ENCODE measurements at regions not wholly inside any gene's neighbourhood (a gene's known extent, or its start where the extent isn't known, plus 50 kb on each side); places are given as distances from the start of the nearest gene placed in this dataset.

- DNase-seq, result no peak
Observed at GRCh38 chr13:63092456-63092855, 1676.8 kb upstream of the PCDH20 start.

DNA sequence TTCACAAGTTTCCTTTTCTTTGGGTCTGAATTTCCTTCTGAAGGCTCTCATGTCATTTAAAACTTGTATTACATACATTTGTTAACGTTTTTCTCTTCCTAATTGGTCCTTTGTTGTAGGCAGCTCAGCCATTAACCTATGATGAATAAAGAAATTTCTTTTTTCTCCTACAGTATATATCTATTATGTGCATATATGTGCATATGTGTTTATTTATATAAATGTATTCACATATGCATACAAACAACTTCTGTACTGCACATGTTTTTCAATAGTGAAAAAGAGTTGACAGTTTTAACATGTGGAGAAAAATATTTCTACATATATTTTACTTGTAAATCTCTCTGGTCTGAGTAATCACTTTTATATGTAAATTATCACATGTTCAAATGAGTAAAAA, 1674.9 kb upstream of the PCDH20 start:
- no peak for DNase-seq

GRCh38 chr13:63088226-63088625, 1672.6 kb upstream of the PCDH20 start:
- no peak for DNase-seq

DNA sequence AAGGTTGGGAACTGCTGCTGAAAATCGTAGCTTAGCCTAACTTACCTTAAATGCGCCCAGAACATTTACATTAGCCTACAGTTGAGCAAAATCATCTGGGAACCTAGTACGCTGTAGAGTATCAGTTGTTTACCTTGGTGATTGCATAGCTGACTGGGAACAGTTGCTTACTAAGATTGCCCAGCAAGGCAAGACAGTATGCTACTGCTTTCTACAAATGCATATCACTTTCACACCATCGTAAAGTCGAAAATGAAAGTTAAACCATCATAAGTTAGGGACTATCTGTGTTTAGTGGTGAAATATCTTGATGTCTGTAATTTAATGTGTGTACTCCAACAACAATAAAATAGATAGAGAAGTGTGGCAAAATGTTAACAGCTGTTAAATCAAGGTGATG, 1670.6 kb upstream of the PCDH20 start:
- DNase-seq, result no peak

- DNase-seq, result no peak
Observed at GRCh38 chr13:63085851-63086250, 1670.2 kb upstream of the PCDH20 start.

GRCh38 chr13:63081400-63082014, 1665.9 kb upstream of the PCDH20 start:
- DNase-seq, result no peak

GRCh38 chr13:63075126-63075525, 1659.5 kb upstream of the PCDH20 start:
- DNase-seq, result no peak

GRCh38 chr13:63050287-63050686, 1634.6 kb upstream of the PCDH20 start:
- DNase-seq, result no peak

DNA sequence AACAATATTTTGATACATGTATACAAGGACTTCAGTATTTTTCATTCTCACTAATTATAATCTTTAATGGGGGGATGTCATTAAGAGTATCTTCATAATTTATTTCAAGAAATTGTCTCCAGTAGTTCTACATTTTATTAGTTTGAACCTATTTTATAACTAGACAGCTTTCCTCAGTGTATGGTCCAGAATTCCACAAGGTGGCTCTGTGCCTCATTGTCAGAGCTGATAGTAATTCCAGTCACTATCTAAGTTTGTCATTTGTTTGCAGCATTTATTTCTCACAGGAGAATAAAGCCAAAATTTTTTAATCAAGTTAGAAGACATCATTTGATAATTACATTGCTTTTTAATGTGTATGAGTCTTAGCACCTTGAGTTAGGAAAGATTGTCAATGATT, 1633.0 kb upstream of the PCDH20 start:
- DNase-seq, result no peak

GRCh38 chr13:63044589-63045313, 1629.1 kb upstream of the PCDH20 start:
- DNase-seq, result no peak

DNA sequence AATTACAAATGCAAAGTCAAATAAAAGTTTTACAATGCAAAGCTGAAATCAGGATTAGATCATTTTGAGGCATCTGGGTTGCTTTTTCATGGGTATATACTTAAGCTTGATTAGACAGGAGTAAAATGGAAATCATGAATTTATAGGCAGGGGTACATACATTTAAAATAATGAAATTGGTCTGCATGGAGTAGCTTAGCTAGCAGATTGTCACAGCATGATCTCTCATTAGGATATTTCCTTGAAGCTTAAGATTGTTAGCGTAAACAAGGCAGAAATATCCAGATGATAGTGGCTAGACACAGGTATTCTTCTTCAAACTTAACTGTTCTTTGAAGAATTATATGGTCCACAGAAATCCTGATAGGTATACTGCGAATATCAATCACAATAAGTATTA, 1627.0 kb upstream of the PCDH20 start:
- no peak for DNase-seq

DNA sequence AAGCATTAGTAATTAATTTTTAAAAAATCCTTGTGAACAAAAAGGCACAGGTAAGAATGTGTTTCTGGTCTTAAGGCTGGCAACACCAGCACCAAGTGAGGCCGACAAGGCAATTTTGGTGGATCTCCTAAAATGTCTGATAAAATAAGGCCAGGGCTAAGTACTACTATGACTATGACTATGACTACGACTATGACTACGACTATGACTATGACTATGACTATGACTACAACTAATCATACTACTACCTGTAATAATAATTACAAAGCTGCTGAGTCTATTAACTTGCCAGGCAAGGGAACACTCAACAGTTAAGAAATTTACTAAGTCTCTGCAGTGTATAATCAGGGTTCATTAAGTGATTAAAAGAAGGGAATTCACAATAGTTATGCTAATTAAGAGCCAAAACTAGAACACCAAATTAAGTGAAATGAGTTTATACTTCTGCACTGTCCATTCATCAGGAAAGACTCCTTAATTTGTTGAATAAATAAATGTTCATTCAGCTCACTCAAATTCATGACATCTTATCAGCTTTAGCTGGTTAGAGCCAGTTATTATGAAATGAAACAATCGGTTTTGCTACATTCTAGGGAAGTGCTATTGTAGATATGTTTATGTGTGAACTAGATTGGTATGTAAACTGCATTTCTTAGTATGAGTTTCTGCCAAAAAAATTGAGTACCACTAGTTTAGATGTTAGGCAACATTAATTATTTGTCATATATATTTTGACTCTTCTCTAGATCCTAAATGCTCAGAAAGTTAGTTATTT, 1626.2 kb upstream of the PCDH20 start:
- no peak for DNase-seq

DNA sequence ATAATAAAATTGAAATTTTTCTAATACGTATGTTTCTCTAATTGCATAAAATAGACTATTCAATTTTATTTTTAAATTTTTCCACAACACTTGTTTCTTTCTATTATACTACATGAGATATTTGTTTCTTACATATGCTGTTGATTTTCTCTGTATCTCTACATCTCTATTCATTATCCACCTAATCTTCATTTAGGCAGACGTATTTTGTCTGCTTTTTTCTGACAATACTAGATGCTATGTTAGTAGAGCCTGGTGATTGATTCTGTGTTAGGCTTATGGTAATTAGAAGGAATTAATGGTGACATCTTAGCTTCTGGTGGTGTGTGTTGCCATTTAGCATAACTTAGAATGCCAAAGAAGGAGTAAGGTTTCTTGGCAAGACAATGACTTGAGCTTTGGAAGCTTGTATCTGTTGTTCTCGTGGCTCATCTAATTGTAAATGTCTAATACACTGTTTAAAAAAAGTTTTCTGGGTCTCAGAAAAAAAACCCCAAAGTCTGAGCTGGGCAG, 1610.7 kb upstream of the PCDH20 start:
- DNase-seq, result no peak

- no peak for DNase-seq
Observed at GRCh38 chr13:63025741-63026140, 1610.1 kb upstream of the PCDH20 start.

GRCh38 chr13:63024458-63024857, 1608.8 kb upstream of the PCDH20 start:
- no peak for DNase-seq

DNA sequence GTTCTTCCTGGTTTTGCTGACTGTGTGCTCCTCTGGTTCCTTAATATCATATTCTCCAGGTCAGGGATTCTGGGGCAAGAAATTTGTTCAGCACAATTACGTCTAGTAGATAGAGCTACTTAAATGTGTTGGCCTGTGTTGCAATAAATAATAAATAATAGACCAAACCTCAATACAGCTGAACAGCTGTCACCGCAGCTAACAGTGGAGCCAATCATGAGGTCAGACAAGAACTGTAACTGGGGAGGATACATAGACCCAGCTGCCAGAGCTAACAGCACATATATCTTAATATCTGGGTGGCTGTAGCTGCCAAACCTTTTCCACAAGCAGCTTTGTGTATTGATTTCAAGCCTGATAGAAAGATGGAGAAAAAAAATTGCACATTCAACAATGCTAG, 1596.3 kb upstream of the PCDH20 start:
- no peak for DNase-seq

DNA sequence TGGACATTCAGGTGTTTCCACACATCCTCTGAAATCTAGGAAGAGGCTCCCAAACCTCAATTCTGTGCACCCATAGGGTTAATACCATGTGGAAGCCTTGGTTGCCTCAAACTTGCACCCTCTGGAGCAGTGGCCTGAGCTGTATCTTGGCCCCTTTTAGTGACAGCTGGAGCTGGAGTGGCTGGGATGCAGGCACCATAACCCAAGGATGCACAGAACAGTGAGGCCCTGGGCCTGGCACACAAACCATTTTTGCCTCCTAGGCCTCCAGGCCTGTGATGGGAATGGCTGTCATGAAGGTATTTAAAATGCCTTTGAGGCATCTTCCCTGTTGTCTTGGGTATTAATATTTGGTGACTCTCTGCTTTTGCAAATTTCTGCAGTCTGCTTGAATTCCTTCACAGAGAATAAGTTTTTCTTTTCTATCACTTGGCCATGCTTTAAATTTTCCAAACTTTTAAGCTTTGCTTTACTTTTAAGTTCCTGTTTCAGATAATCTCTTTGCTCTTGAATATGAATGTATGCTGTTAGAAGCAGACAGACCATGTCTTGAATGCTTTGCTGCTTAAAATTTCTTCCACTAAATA, 1594.5 kb upstream of the PCDH20 start:
- no peak for DNase-seq

DNA sequence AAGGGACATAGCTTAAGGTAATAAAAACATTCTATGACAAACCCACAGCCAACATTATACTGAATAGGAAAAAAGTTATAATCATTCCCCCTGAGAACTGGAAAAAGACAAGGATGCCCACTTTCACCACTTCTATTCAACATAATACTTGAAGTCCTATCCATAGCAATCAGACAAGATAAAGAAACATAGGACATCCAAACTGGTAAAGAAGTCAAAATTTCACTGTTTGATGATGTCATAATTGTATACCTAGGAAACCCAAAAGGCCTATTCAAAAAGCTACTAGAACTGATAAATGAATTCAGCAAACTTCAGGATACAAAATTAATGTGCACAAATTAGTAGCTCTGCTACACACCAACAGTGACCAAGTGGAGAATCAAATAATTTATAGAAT, 1590.0 kb upstream of the PCDH20 start:
- no peak for DNase-seq

DNA sequence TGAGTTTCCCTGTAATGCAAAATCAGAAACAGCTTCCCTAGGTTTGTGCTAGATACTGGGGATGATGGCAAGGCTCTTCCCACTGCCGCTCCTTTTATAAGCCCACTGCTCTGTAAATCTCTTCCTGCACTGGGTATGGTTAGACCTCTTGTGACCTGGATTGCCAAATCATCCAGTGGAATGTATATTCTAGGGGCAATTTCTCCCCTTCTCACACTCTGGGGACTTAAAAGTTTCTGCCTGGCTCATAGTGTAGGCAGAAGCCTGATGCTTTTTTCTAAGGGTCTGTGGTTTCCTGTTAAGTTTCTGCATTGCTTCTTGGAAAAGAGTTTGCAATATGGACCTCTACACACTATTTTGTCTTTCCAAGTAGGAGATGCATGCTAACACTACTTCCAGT, 1582.0 kb upstream of the PCDH20 start:
- DNase-seq, result no peak

DNA sequence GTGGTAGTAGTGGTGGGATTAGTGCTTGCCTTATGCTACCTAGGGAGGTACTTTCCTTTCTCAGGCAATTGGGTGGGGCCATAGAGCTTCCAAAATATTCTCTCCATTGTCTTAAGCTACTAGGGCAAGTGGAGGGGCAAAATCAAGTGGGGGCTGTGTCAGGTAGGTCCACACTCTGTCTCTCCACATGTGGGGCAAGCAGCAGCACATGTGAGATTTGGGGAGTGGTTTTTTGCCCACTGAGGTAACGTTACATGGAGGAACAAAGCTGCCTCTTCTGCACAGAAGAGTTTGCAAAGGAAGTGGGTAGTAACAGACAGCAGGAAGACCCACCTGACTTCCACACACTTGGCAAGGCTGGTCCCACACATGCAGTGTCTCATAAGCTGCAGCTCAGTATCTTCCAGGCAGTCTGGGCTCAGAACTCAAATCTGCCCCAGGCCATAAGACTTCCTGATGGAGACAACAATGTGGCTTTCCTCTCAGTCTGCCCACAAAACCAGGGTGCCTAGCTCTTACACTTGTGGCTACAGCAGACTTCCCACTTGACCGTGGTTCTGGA, 1581.5 kb upstream of the PCDH20 start:
- DNase-seq, result no peak

- DNase-seq, result no peak
Observed at GRCh38 chr13:62973804-62974203, 1558.2 kb upstream of the PCDH20 start.

- no peak for DNase-seq
Observed at GRCh38 chr13:62964522-62964921, 1548.9 kb upstream of the PCDH20 start.

DNA sequence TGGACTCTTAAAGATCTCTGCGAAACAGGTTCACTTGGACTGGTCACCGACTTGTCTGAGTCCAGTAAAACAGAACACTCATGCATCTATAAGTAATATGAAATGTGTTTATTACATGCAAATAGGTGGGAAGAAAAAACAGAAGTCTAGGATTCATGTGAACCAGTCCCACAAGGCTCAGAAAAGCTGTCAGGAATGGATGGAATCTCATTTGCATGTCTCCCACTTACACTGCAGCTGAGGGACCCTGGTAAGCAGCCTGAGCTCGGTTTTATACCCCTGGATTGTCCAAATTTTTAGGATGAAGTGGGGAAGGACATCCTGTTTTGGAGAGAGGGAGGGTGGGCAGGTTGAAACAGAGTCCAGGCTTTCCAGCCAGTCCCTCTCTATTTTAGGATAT, 1545.1 kb upstream of the PCDH20 start:
- no peak for DNase-seq
